Body of pancreas (tissue), 4 donors: ENCODE measurements at regions not wholly inside any gene's neighbourhood (a gene's known extent, or its start where the extent isn't known, plus 50 kb on each side); places are given as distances from the start of the nearest gene placed in this dataset.

ENCODE experiments used
- CTCF ChIP-seq, 7 experiments: fragments of 450-650 bp in 4 of 7; fragments of 200-600 bp in 3 of 7; sonication (generic) in 3 of 7; IDR thresholded peaks; one replicate each; pipeline ENCODE4 v1.5.1; 2016 to 2019; ENCODE audit warnings: antibody characterized with exemption in 7 of 7
- POLR2A ChIP-seq, 3 donors: fragments of 450-650 bp; IDR thresholded peaks; one replicate each; pipeline ENCODE4 v1.6.1; 2016; ENCODE audit warnings: antibody characterized with exemption in 3 of 3, mild to moderate bottlenecking in 2 of 3

GRCh38 chr1:232296461-232296860 is 333.5 kb downstream of the SIPA1L2 start:
- no peak for TF ChIP-seq CTCF (IDR thresholded peaks at IDR 0.05)
- no peak for TF ChIP-seq POLR2A (IDR thresholded peaks at IDR 0.05)
